Duodenal mucosa (tissue), 2 donors: ENCODE measurements at regions not wholly inside any gene's neighbourhood (a gene's known extent, or its start where the extent isn't known, plus 50 kb on each side); places are given as distances from the start of the nearest gene placed in this dataset.

Source experiments
- H3K27ac ChIP-seq: one replicate; pipeline ENCODE4 v1.7.0; 2013; ENCODE audit warnings: low read depth, low read length
- H3K27me3 ChIP-seq, 2 donors: one replicate each; pipeline ENCODE4 v1.7.0; 2013; ENCODE audit warnings: low read length in 2 of 2, control low read depth in 1 of 2; ENCODE audit not compliant: insufficient read depth in 2 of 2, control insufficient read depth in 1 of 2
- H3K36me3 ChIP-seq, 2 donors: one replicate each; pipeline ENCODE4 v1.7.0; 2013; ENCODE audit warnings: low read length in 2 of 2, control low read depth in 1 of 2; ENCODE audit not compliant: insufficient read depth in 2 of 2, control insufficient read depth in 1 of 2
- H3K4me1 ChIP-seq, 2 donors: one replicate each; pipeline ENCODE4 v1.7.0; 2013; ENCODE audit warnings: low read length in 2 of 2, control low read depth in 1 of 2; ENCODE audit not compliant: insufficient read depth in 2 of 2, control insufficient read depth in 1 of 2
- H3K4me3 ChIP-seq, 2 donors: one replicate each; pipeline ENCODE4 v1.7.0; 2013; ENCODE audit warnings: low read length in 2 of 2, low read depth in 1 of 2
- H3K9ac ChIP-seq, 2 donors: one replicate each; pipeline ENCODE4 v1.7.0; 2013; ENCODE audit warnings: low read length in 2 of 2, low read depth in 1 of 2
- H3K9me3 ChIP-seq, 2 donors: one replicate each; pipeline ENCODE4 v1.7.0; 2013; ENCODE audit warnings: low read length in 2 of 2, control low read depth in 1 of 2; ENCODE audit not compliant: control insufficient read depth in 1 of 2

- H3K9me3 ChIP-seq, result no peaks in the 10 kb centered on the region
- peaks cover 12 to 13% of the 10 kb centered on the region in 2 donors for H3K4me1 ChIP-seq
- no peak overlapping the region for H3K9ac ChIP-seq
- H3K36me3 ChIP-seq, result no peaks in the 10 kb centered on the region
- no peak overlapping the region for H3K4me3 ChIP-seq
- no peaks in the 10 kb centered on the region for H3K27me3 ChIP-seq
- no peak overlapping the region for H3K27ac ChIP-seq
Observed at GRCh38 chrX:39935411-39936064, 162.2 kb downstream of the BCOR start.

GRCh38 chrX:39936886-39937770, 160.6 kb downstream of the BCOR start:
- no peaks in the 10 kb centered on the region for H3K36me3 ChIP-seq
- H3K4me1 ChIP-seq, result peaks cover 12 to 13% of the 10 kb centered on the region in 2 donors
- H3K27me3 ChIP-seq, result no peaks in the 10 kb centered on the region
- H3K9me3 ChIP-seq, result no peaks in the 10 kb centered on the region
- H3K27ac ChIP-seq, result no peak overlapping the region
- peak overlapping the region; percentile 22 to 60 for H3K4me3 ChIP-seq
- peak overlapping the region in 1 of 2 donors; percentile 18 for H3K9ac ChIP-seq

GRCh38 chrX:39938466-39938865, 159.3 kb downstream of the BCOR start:
- Histone ChIP-seq H3K27me3 (no peaks in the 10 kb centered on the region), H3K36me3 (no peaks in the 10 kb centered on the region), H3K27ac (no peak overlapping the region), H3K4me1 (peaks cover 12 to 13% of the 10 kb centered on the region in 2 donors), H3K9ac (no peak overlapping the region), H3K9me3 (no peaks in the 10 kb centered on the region), H3K4me3 (no peak overlapping the region)

GRCh38 chrX:39939678-39940077, 158.1 kb downstream of the BCOR start:
- Histone ChIP-seq H3K9me3 (no peaks in the 10 kb centered on the region), H3K9ac (no peak overlapping the region), H3K27me3 (no peaks in the 10 kb centered on the region), H3K27ac (no peak overlapping the region), H3K4me3 (no peak overlapping the region), H3K4me1 (peaks cover 12 to 13% of the 10 kb centered on the region in 2 donors), H3K36me3 (no peaks in the 10 kb centered on the region)

- Histone ChIP-seq H3K27ac (no peak overlapping the region), H3K9me3 (no peaks in the 10 kb centered on the region), H3K4me3 (no peak overlapping the region), H3K9ac (no peak overlapping the region), H3K27me3 (no peaks in the 10 kb centered on the region), H3K4me1 (peaks cover 10% of the 10 kb centered on the region in 2 donors), H3K36me3 (no peaks in the 10 kb centered on the region)
Observed at GRCh38 chrX:39941332-39941920, 156.3 kb downstream of the BCOR start.

GRCh38 chrX:39944416-39944815, 153.3 kb downstream of the BCOR start:
- Histone ChIP-seq H3K4me1 (no peaks in the 10 kb centered on the region), H3K4me3 (no peak overlapping the region), H3K9ac (no peak overlapping the region), H3K36me3 (no peaks in the 10 kb centered on the region), H3K27ac (no peak overlapping the region), H3K9me3 (no peaks in the 10 kb centered on the region), H3K27me3 (no peaks in the 10 kb centered on the region)

GRCh38 chrX:39945709-39946108, 152.0 kb downstream of the BCOR start:
- Histone ChIP-seq H3K4me1 (no peaks in the 10 kb centered on the region), H3K27me3 (no peaks in the 10 kb centered on the region), H3K36me3 (no peaks in the 10 kb centered on the region), H3K9ac (no peak overlapping the region), H3K4me3 (no peak overlapping the region), H3K9me3 (no peaks in the 10 kb centered on the region), H3K27ac (no peak overlapping the region)

- Histone ChIP-seq H3K36me3 (no peaks in the 10 kb centered on the region), H3K9me3 (no peaks in the 10 kb centered on the region), H3K4me1 (no peaks in the 10 kb centered on the region), H3K4me3 (no peak overlapping the region), H3K27ac (no peak overlapping the region), H3K9ac (no peak overlapping the region), H3K27me3 (no peaks in the 10 kb centered on the region)
Observed at GRCh38 chrX:39946822-39947221, 150.9 kb downstream of the BCOR start.

- Histone ChIP-seq H3K27ac (no peak overlapping the region), H3K27me3 (no peaks in the 10 kb centered on the region), H3K4me3 (no peak overlapping the region), H3K4me1 (no peaks in the 10 kb centered on the region), H3K9me3 (no peaks in the 10 kb centered on the region), H3K9ac (no peak overlapping the region), H3K36me3 (no peaks in the 10 kb centered on the region)
Observed at GRCh38 chrX:39948582-39948981, 149.2 kb downstream of the BCOR start.

GRCh38 chrX:39950018-39950688, 147.6 kb downstream of the BCOR start:
- Histone ChIP-seq H3K4me3 (no peak overlapping the region), H3K9ac (no peak overlapping the region), H3K9me3 (no peaks in the 10 kb centered on the region), H3K27me3 (no peaks in the 10 kb centered on the region), H3K4me1 (peaks cover 0 to 11% of the 10 kb centered on the region in 2 donors), H3K36me3 (no peaks in the 10 kb centered on the region), H3K27ac (no peak overlapping the region)
